ENCODE measurements at regions not wholly inside any gene's neighbourhood (a gene's known extent, or its start where the extent isn't known, plus 50 kb on each side); places are given as distances from the start of the nearest gene placed in this dataset.

DNA sequence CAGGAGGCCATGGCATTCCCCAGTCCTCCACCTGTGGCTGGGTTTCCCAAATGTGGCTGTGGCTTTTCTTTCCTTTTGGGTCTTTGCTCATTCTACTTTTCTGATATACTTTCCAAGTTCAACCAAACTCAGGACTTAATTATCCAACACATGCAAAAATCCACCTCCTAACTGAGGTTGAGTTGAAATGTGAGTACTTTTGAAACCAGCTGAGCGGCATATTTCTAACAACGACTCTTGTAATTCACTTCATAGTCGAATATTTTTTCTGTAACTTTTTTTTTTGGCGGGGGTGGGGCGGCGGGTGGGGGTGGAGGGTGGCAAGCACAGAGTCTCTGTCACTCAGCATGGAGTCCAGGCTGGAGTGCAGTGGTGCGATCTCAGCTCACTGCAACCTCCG lies 165.2 kb upstream of the PITRM1 start:
- TF ChIP-seq CTCF (IDR thresholded peaks at IDR 0.05; ENCODE audit: low read length) (no peak), EZH2 (IDR thresholded peaks at IDR 0.05; ENCODE audit: borderline replicate concordance, low read length) (no peak)
